CD4-positive, alpha-beta T cell treated with Interleukin-15 for 4 hours (primary cell): ENCODE measurements at regions not wholly inside any gene's neighbourhood (a gene's known extent, or its start where the extent isn't known, plus 50 kb on each side); places are given as distances from the start of the nearest gene placed in this dataset.
"Not testable (repeated sequence)": the region's sequence is repeated elsewhere in the genome, so short reads cannot be mapped to it uniquely, and the experiment has no call there.

Experiments
- DNase-seq: peaks from one replicate; pipeline ENCODE4 v3.0.0-alpha.2; 2020; ENCODE audit warnings: low spot score

DNA sequence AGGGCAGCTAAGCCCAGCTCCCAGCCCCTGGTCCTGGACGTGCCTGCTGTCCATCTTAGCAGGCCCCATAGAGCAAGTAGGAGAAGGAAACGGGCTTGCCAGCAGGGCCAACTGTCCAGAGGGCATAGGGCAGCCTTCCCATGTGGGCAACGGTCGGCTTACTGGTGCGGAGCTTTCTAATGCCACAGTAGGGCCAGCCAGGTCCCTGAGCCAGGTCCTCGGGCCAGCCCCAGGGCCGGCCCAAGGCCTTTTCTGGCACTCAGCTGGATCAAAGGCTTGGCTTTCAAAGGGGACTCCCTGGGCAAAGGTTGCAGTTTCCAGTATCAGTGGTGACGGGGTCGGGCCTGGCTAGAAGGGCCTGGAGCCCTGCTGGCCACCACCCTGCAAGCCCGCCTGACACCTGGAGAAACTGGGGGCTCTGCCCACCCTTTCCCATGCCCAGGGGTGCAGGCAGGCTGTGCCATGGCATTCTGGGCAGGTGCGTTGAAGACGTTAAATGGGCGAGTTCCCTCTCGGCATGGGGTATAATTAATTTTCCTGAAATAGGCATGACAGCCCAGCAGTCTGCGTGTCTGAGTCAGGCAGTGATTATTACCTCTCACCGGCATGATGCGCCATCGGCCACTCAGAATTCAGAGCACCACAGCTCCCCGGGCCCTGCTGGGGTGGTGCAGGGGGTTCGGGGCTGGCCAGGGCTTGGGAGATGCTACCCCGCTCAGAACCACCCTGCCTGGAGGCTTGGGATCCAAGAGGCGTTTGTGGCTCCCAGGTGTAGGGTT is 4387.3 kb upstream of the TPTE start:
- DNase-seq: not testable (repeated sequence)

DNA sequence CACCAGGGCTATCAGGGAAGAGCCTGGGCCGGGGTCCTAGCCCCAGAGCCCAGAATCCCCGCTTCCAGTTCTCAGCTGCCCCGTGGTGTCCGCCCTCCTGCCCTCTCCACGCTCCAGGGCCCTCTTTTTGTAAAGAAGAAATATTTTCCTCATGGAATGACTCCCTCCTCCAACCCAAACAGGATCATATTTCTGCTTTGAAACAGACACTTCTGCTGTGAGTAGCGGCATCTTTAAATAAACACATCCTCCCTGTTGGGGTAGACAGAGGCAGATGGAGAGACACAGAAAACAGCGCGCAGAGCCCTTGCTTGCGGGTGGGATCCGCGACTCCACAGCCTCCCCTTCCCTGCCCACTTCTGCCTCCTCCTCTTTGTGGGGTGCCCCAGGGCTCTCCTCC is 4384.7 kb upstream of the TPTE start:
- DNase-seq: not testable (repeated sequence)

DNA sequence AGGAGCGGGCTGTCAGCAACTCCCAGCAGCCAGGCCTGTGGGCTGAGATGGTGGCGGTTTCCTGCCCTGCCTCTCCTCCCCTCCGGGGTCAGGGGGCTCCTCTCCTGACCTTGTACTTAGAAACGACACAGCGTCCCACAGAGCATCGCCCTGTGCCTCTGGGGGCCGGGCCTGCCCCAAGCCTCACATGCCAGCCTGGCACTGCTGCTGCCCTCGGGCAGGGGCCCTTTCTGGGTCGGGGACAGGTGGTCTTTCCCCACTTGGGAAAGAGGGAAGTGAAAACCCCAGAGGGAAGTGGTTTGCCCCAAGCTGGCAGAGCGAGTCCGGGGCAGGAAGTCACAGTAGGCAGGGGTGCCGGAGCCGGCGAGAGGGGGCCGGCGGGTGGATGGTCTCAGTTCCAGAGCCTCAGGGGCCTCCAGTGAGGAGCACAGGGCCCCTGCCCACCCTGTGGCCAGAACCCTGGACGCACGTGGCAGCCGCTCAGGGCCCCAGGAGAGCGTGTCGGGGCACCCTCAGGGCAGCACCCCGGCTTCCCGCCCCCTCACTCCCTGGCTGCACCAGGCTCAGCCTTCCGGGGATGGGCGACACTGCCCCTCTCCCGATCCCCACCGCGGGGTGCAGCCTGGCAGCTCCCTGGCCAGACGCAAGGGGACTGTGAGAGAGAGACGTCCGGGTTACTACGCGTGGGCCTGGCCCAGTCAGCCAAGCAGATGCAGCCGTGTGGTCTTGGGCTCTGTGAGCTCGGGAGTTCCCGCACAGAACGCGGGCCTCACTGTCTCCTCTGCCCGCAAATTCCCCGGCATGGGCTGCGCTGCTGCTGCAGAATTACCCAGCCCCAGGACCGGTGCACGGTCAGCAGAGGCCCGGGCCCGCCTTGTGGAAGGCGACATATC is 4382.9 kb upstream of the TPTE start:
- not testable (repeated sequence) for DNase-seq

DNA sequence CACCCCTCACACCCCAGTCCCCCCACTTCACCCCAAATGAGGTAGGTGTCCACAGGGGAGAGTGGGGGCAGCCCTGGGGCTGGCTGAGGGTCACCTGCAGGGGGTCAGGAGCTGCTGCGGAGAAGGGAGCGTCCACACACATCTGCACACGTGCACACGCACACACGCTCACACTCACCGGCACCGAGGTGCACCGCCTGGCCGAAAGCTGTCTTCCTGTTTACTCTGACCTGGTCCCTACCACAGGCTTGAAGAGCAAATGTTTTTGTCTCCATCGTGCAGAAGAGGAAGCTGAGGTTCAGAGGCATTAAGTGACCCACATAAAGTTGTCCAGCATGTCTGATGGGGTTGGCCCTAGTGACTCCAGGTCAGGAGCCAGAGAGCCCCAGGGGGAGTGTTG is 4382.1 kb upstream of the TPTE start:
- DNase-seq: not testable (repeated sequence)

DNA sequence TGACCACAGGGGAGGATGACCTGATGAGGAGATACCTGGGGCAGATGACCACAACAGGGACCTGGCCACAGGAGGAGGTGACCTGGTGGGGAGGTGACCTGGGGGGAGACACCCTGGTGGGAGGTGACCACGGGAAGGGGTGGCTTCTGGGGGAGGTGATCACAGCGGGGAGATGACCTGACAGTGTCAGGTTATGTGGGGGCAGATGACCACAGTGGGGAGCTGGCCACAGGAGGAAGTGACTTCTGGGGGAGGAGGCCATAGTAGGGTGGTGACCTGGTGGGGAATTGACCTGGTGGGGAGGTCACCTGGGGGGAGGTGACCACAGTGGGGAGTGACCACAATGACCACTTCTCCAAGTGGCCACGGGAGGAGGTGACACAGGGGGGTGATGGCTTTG is 4381.5 kb upstream of the TPTE start:
- DNase-seq: not testable (repeated sequence)

DNA sequence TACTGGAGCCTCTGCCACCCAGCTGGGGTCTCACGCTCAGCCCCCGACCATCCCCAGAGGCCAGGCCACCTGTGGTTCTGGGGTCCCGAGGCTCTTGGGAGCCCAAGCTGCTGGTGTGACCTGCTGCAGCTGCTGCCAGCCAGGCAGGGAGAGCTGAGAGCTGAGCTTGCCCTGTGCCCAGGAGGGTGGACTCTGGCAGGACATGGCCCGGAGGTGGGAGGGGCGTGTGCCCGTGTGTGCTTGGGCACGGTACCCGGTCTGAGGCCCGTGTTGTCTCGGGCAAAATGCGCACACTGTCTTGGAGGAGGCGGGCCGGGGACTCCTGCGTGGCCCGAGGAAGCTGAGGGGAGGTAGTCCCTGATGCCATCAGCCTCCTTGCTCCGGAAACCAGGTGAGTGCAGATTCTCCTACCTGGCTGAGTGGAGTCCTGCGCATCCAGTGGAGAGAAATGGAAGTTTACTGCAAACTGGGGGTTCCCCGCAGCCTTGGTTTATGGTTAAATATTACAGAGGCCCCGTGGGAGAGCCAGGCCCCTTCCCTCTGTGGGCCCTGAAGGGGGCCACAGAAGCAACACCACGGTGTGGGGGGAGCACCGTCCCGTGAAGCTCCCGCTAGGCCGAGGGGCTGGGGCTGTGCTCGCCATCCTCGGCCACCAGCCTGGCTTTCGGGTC is 4380.8 kb upstream of the TPTE start:
- DNase-seq: not testable (repeated sequence)

DNA sequence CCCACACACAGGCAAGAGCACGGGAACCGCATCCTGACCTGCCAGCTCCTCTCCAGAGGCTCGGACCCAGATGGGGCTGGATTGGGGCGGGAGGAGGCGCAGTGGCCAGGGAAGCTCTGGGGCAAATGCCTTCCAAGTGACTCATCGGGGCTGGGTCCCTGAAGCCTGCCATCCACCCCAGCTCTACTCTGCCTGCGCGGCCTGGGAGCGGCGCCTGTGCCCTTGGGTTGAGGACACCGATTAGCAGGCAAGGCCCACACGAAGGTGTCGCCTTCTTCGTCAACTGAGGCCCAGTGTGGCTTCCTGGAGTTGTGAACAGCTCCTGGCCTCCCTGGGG is 4380.3 kb upstream of the TPTE start:
- DNase-seq: not testable (repeated sequence)

DNA sequence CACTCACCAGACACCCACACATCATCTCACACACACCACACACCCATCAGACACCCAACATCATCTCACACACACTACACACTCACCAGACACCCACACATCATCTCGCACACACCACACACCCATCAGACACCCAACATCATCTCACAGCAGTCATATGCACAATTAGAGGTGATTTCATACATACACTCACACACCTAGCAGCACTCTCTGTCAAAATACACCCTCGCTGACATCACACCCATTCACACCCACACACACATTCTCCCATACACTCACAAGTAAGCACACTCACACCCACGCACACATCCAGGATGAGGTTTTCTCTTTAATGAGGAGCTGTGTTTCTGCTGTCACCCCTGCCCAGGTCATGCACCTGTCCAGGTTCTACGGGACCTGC is 4368.2 kb upstream of the TPTE start:
- not testable (repeated sequence) for DNase-seq

DNA sequence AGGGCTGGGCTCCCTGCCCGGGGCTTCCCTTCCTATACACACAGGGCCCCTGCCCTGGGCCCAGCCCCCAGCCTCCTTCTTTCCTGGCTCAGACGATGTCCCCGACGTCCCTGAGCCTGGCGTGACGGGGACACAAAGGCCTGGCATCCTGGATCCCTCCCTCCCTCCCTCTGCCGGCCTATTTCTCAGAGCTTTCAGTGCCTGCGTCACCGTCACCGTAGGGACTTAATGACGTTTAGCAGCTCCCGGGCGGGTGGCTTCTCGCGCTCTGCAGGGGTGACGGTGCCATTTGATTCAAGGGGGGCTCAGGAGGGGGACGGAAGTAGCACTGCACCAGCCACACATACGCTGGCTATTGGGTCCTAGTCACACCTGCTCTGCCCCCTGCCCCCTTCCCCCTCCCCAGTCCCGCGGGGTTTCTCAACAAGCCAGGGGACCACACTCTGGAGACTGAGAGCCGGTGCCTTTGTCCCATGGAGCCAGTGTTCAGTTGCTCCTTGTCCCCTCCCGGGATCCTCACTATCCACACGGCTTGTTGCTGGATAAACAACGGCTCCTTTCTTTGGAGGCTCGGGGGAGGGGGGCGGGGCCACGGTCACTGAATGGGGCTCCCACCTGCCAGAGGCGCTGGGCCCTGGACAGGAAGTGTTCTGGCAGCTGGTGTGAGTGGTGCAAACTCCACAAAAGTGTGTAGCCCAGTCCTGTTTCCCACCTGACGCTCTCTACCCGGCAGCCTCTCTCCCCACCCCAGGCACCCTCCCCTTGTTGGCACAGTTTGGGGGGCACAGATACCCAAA is 4366.7 kb upstream of the TPTE start:
- DNase-seq: not testable (repeated sequence)

DNA sequence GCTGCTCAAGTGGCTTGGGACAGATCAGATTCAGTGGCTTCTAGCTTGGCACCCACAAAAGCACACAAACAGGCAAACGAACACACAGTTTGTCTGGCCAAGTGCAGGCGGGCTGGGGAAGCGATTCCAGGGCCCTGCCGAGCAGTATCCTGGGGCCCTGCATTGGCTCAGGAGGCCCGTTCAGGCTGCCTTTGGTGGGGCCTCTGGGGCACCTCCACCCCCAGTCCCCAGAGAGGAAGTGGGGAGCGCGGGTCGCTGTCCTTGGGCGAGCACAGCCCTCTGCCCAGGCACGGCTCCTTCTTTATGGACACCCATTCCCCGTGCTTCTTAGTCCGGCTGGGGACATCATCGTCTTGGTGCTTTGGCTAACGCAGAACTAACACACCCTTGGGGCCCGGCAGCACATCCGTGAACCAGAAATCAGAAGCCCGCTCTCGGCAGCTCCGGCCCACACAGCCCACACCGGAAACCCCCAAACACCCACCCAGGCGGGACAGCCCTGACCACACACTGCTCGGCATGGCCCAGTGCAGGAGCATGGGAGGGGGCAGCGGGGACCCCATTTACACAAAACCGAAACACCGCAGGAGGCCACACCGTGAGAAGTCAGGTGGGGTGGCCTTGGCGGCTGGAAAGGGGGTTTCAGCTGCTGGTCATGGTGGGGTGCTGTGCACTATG is 4364.5 kb upstream of the TPTE start:
- not testable (repeated sequence) for DNase-seq

DNA sequence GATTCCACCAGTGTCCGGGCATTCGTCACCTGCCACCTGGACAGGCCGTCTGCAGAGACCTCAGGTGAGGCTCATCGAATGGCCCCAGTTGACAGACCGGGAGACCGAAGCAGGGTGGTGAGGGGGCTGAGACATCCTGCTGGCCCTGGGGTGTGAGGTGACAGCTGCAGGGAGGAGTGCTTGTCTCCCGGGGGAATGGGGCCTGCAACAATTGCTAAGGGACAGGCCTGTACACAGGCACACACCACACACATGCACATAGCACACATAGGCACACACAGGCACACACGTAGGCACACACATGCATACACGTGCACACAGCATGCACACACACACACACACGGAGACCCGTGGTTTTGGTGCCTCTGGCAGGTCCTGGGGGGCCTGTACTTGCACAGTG is 4363.9 kb upstream of the TPTE start:
- DNase-seq: not testable (repeated sequence)

DNA sequence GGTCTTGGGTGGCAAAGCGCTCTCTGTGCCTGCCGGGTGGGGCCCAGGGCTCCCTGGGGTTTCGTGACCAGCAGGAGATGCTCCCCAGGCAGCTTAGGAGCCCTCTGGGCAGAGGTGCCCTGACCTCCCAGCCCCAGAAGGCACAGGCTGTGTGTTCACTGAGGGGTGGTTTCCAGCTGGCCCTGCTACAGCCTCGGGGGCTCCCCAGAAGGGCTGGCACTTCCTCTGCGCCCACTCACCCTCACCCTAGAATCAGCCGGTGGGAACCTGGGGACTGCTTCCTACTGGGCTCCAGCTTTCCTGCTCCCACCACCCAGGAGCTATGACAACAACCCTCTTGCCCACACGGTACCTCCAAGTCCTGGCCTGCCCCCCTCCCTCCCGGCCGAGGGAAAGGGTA is 4363.2 kb upstream of the TPTE start:
- DNase-seq: not testable (repeated sequence)
